Left kidney (tissue), 1 donor: ENCODE measurements at regions not wholly inside any gene's neighbourhood (a gene's known extent, or its start where the extent isn't known, plus 50 kb on each side); places are given as distances from the start of the nearest gene placed in this dataset.

ENCODE experiments used
- DNase-seq: peaks from one replicate; pipeline ENCODE4 v3.0.0-alpha.2; 2013

DNA sequence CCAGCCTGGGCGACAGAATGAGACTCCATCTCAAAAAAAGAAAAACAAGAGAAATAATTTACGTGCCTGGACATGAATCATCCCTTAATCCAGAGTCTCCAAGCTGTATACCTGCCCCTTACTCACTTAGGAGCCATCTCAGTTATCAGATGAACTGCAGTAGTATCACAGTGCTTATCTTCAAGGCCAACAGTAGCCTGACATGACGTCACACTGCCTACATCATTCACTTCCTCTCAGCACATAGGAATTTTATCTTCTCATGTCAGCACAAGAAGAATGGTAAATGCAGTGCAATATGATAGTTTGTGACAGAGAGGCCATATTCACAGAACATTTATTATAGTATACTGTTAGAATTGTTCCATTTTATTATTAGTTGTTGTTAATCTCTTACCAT lies 216.6 kb downstream of the SS18 start:
- no peak for DNase-seq

DNA sequence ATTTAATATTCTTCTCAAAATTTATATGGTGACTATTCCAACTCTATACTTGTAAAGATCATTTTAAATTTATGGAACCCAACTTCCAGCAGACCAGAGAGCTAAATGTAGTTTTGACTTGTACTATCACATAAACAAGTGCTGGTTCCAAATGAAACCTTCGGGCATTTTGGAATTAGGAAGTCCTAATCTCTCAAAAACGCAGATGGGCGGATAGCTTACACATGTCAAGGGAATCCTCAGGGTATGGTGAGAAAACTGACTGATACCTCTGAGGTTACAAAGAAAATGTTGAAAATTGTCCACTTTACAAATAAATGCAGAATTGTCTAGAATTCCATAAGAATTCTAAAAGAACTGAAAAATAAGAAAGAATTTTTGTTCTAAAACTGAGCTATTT lies 224.1 kb downstream of the SS18 start:
- no peak for DNase-seq

DNA sequence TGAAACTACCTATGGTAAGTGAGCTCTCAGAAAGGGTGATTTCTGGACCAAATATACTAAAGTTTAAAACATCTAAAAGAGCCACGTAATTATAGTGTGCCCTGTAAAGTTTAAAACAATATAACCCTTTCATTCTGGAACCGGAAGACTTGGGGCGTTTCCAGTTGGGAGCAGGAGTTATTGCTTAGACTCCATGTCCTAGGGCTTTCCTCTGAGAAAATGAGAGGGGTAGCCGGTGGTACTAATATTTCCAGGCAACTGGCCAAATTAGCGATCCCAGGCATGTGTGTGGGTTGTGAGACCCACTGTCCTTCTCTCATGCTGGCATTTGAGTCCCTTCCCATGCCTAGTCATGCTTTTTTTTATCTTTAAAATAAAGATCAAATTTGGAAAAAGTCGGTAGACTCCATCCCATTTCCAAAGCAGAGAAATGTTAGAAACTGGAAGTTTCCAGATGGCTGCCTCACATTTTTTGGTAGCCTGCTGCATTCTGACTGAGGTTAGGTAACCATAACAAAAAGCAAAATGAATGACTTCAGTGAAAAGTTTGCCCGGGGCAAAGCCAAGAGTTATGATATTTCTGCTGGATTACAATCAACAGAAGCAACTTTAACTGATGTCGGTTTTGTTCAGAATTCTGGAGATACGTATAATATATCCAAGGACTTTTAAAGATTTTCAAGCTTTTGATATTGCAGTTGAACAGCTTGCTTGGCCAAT lies 227.4 kb downstream of the SS18 start:
- no peak for DNase-seq

DNA sequence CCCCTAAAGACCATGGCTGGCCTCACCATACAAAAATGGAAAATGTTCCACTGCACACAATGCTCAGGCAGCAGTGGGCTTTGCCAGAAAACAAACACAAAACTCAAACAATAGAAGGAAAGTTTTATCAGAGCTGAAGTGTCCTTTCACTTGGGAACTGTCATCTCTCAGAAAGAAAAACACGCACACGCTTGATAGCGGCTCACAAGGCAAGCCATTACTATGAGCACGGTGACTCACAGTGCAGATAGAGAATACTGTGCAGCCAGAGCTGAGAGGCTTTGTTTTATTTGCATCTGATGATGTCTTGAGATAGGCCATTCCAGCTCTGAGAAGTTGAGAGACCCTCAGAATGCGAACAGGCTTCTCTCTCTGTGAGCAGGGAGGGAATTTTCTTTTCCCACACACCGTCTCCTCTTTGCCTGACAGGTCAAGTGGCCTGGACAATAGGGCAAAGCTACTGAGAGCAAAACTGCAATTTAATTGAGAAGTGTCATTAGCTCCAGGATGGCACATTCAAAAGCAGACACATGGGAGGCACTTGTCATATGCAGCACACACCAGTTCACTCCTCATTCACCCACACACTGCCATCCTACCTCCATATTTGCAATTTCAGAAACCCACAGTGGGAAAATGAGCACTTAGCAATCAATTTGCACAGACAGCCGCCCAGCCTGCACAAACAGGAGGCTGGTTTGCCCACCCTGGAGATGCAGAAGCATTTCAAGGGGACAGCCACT lies 236.6 kb downstream of the SS18 start:
- DNase-seq: no peak

DNA sequence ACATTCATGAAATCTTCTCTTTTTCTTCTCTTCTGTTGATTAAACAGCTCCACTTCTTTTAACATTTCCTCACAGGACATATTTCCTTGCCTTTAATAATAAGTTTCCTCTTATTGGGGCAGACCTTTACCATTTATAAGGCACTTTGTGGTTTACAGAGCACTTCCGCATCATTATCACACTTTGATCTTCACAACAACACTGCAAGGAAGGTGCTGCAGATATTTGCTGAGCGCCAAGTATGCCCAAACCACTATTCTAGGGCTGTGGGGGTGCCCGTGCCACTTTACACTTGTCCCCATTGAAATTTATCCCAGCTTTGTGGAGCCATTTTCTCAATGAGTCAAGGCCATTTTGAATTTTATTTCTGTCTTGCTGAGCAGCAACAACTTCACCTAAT lies 246.6 kb downstream of the SS18 start:
- DNase-seq: no peak

DNA sequence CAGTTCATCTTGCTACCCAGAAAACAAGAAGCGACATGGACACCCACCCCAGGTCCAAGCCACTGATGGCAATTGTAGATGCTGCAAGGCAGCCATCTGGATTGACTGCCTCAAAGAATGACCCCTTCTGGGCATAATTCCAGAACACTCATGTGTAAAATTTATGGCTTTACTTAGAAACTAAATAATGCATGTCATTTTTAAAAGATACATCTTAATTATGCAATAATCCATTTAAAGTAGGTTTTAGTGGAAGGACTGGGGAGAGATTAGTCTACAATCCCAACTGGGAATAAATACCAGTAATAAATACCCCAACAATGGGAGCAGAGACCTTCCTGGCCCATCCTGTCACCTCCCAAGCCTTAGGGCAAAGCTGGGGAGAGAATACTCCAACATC lies 247.7 kb downstream of the SS18 start:
- no peak for DNase-seq

DNA sequence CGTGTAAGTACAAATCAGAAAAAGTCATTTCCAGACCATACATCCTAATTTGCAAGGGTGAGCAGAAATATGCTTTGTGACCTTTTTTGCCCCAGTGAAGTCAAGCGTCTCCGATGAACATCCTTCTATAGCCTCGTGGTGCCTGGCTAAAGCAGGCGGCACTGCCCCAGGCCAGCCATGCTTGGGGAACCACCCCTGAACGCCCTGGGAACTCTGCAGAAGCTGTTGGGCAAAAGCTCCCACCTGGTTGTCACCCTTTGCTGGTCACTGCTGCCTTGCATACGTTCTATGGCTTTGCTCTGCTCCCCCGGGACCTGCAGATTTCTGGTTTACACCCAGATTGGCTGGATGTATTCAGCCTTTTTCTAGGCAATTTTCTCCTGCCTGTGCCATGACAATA lies 256.4 kb downstream of the SS18 start:
- no peak for DNase-seq

DNA sequence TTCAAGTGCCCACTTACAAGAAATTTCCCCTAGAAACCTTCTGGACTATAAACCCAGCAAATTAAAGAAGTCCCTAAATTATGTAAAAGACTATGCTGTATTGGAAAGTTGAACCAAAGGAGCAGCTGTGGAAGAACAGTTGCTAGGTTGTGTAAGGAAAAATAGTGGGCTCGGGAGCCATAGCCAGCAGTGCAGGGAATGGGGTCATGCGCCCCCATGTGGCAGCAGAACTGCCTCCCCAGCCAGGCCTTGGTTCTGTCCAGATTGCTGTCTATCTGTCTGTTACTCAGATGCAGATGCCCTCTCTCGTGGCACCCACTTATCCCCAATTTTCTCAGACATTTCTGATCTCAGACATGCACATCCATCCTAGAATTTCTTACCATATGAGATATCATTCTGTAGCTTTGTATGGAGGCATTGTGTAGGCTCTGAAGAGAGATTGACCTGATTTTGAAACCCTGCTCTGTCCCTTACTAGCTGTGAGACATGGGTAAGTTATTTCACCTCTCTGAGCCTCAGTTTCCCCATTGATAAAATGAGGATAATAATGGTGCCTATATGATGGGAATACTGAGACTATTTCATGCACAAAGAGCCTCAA lies 258.3 kb downstream of the SS18 start:
- DNase-seq: peak; percentile 38

DNA sequence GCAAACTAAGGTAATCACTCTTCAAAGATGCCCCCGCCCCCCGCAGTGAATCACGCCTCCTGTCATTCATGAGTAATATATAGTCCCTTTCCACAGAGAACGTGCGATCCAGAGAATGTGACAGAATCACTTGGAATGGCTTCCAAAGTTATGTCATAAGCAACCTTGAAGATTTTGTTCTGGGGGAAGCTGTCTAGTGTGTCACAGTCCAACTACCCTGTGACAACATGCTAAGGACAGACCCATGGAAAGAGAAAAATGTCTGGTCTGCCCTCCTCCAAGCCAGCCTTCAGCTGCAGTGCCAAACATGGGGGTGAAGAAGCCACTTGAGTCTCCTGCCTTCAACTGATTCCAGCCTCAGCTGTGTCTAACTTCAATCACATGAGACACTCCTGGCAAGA lies 259.1 kb downstream of the SS18 start:
- no peak for DNase-seq

DNA sequence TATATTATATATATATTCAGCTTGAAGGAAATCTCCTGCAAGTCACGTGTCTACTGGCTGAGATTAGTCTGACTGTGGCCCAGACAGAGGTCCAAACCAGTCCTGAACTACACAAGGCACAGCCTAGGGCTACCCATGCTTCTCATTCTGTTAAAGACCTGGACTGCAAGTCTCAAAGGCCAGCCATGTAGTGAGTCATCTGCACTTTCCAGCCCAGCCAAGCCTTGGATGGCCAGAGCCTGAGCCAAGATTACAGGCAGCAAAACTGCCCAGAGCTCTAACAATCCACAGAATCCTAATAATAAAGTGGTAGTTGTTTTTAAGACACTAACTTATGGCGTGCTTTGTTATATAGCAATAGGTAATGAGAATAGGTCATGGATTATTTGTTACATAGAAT lies 259.6 kb downstream of the SS18 start:
- DNase-seq: no peak

DNA sequence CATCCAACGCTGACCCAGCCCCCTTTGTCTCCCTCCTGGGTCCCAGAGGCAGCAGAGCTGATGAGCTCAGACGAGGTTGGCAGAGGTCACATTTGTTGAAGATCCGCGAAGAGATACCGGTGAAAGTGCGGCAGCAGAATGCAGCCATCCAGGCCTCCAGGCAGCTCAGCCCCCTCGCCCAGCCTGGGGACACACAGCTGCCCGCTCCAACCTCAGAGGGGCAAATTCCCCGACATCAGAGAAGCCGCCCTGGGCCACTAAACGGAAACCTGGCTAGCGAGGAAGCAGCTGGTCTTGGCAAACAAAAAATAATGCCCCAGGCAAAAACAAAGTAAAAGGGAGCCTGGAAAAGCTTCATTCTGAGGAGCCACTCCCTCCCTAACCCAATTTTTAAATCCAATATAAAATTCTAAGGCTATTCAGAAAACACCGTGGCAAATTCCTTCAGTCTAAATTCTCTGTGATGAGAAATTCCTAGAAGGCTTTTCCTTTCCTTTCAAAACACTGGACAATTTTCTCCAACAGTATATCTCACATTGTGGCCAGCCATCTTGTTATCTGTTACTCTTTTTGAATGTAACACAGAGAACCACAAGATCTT lies 262.4 kb downstream of the SS18 start:
- DNase-seq: no peak

DNA sequence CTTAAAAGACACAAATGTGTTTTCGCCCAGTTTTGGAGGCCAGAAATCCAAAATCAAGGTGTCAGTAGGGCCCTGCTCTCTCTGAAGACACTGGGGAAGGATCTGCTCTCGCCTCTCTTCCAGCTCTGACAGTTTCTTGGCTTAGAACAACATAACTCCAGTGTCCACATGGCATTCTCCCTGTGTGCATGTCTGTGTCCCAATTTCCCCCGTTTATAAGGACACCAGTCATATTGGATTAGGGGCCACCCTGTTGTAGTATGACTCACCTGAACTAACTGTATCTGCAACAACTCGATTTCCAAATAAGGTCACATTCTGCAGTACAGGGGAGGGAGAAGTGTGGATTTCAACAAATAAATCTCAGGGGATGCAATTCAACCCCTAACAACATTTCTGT lies 263.2 kb downstream of the SS18 start:
- DNase-seq: no peak

DNA sequence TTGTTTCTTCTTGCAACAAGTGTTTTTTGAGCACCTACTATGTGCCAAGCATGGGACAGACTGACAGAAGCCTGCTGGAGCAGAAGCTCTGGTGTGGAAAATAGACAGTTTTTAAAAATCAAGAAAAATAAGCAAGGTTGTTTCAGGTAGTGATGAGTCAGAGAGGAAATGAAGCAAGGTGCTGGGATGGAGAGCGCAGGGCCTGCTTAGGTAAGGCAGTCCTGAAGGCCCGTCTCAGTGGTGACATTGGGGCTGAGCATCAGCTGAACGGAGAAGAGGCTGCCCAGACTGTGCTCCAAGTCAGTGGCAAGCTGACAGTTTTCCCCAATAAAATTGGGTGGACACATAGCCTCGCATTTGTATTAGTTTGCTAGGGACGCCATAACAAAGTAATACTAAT lies 263.6 kb downstream of the SS18 start:
- DNase-seq: no peak

DNA sequence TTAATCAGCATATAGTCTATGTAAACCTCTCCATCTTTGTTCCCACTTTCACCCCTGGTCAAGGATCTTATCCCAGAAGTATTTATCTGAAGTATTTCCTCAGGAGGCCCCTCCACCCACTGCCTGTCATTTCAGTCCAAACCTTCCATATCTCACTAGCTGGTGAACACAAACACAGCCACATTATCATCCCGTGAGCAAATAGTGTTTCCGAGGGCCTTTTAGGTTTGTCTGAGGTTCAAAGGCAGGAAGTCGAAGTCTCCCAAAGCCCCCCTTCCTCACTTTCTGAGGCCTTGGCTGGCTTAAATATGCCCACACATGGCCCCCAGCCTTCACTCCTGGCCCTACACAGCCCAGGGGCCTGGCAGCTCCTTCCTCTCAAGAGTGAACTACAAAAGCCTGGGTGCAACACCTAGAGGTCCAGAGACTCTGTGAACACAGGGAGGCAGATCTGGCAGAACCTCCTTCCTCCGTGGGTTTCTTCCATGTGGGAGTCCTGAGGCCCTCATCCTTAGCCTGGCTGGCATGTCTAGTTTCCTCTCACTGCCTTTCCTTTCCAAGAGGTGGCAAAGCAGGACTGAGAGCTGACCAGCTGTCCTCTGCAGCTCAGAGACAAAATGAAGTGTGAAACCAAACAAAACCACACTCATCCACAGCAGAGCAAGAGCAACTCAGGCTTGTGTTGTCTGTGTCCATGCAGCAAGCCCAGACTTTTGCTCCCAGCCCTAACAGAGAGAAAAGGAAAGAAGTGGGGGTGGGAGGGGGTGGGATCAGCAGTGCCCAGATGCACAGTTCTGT lies 264.2 kb downstream of the SS18 start:
- no peak for DNase-seq

DNA sequence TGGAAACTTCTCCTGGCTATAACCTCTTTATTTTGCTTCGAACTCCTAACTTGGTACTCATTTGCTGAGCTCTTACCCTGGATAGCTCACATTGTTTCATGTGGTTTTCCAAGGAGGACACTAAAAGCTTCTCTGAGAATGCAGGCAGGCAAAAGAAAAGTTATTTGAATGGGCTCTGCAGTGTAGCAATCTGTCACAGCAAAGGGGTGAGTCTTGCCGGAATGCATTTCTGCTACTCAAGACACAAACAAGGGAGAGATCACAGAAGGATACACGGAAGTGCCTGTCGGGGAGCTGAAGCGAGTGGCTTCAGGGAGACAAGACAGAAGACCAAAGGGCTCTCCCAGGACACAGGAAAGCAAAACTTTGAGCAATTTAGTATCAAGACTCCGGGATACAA lies 265.4 kb downstream of the SS18 start:
- DNase-seq: no peak

DNA sequence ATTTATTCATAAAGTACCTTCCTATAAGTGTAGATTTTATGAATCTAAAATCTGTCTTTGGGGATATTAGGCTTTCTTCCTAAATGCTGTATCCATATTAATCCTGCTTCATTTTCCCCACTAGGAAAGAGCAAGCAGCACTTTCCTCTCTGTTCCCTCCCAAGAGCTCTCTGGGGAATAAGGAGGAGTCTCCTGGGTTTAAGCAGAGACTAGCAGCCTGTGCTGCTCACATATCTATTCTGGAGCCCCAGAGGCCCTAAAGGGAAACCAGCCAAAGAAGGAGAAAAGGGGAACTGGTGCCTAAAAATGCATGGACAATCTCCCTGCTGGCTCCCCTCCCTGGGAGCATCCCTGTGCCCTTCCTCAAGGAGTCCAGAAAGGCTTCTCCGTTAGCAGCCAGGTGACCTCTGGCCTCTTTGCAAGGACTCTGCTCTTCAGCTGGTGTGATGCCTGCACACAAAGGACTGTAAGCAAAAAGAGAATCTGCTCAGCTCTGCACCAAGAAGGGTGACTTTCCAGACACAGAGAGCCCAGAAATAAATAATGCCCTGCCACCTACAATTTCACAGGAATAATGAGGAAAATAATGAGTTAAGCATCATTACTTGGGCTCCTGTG lies 270.6 kb downstream of the SS18 start:
- no peak for DNase-seq

DNA sequence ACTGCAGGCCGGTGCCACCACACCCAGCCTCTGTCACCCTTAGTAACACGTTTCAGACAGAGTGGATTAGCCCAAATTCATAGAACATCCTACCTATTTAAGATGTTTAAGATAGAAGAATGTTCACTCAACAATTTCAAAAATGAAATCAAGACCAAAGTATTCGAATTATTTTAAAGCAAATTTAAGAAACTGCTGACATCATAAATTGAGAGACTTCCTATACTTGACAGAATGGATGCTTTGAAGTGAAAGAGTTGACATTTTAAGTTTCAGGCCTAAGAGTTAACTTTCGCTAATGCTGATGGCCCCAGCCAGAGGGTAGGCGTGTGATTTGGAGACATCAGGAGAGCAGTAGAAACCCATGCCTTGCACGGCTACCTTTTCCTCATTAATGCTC lies 271.9 kb downstream of the SS18 start:
- DNase-seq: no peak

DNA sequence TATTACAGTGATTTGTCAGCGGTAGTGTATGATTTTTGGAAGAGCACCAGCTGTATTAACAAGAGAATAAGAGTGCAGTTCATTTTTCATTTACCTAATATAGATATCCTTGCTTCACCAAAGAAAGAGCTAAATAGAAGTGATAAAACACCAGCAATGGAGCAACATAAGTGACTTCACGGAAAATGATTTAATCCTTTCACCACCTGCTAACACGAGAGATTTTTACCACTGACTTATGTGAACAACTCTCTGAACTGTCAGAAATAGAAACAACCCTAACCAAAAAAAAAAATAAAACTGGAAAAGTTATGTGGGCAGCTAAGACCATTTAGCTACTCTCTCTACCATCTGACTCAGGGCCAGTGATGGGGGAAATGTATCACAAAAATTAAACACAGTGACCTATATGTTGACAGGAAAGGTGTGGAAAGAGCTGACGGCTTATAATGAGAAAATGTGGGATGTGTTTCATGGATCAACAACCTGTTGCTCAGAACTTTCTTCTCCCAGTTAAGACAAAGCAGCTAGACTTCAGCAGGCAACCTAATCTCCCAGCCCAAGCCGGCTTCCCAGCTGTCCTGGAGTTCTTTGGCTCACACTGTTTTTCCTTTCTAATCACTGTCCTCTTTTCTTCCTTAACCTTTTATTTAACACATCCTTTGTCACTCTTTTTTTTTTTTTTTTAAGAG lies 272.7 kb downstream of the SS18 start:
- DNase-seq: no peak

DNA sequence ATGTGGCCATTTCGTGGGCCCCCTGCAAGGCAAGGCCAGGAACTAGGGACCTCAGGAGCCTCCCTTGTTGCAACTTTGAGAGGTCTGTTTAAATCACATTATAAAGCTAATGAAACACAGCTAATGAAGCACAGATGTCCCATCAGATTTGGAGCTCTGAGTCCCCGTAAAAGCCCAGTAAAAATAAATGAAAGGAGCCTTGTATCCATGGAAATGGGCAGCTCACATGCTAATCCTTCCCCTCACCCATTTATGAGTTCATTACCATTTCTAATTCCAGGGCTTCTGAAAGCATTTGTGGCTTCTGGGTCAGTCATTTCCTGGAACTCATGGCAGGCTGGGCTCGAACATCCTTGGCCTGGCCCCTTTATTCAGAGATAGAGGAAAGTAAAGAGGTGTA lies 274.8 kb downstream of the SS18 start:
- no peak for DNase-seq

DNA sequence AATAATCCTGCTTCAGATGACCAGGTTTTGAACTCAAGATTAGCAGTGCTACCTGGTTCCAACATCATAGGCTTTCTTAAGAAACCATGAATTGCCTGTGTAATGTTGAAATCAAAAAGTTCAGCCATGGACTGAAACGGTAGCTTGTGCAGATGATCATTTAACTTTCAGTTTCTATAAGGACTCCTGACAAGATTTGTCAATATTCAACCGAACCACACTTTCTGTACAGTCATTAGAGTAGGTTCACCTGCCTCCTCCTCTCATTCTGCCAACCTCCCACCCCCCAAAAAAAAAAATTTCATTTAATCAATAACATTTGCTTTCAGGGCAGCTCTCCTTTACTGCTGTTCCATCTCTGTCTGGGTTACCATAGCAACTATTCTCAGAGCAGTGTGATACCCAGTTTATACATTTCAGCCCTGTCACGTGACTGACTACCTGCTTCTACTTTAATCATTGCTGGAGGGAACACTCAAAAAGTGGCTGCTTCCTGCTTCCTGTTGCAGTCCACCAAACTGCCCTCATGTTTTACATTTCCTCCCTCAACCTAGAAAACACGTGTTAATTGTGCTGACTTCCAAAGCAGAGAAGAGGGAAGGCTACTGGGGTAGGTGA lies 275.5 kb downstream of the SS18 start:
- no peak for DNase-seq

DNA sequence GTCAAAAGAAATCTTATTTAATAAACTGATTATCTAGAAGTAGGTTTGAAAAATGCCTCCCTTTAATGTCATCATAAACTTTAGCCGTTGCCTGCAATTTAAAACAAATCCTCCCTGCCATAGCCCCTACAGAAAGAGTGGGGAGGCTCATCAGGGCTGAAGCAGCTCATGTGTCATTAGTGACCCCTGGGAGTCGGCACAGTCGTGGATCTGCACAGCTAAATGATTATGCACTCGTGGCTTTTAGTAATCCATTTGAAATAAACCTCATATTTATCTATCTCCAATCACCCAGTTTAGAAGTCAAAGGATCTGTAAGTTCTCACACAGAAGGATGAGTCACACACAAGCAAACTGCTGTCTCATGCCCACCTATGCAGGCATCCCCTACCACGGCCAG lies 277.3 kb downstream of the SS18 start:
- DNase-seq: no peak
